CD4-positive, alpha-beta T cell treated with Interleukin-15 for 1 hour (primary cell): ENCODE measurements at regions not wholly inside any gene's neighbourhood (a gene's known extent, or its start where the extent isn't known, plus 50 kb on each side); places are given as distances from the start of the nearest gene placed in this dataset.
"Not testable (repeated sequence)": the region's sequence is repeated elsewhere in the genome, so short reads cannot be mapped to it uniquely, and the experiment has no call there.

ENCODE experiments used
- DNase-seq: peaks from one replicate; pipeline ENCODE4 v3.0.0-alpha.2; 2020

- no peak for DNase-seq
Measured at GRCh38 chr14:43669355-43669754, 837.7 kb downstream of the FSCB start.

GRCh38 chr14:43665570-43666267 is 841.4 kb downstream of the FSCB start:
- DNase-seq = no peak

GRCh38 chr14:43655194-43655593 is 851.9 kb downstream of the FSCB start:
- not testable (repeated sequence) for DNase-seq

- DNase-seq = no peak
Measured at GRCh38 chr14:43651896-43652295, 855.2 kb downstream of the FSCB start.

DNA sequence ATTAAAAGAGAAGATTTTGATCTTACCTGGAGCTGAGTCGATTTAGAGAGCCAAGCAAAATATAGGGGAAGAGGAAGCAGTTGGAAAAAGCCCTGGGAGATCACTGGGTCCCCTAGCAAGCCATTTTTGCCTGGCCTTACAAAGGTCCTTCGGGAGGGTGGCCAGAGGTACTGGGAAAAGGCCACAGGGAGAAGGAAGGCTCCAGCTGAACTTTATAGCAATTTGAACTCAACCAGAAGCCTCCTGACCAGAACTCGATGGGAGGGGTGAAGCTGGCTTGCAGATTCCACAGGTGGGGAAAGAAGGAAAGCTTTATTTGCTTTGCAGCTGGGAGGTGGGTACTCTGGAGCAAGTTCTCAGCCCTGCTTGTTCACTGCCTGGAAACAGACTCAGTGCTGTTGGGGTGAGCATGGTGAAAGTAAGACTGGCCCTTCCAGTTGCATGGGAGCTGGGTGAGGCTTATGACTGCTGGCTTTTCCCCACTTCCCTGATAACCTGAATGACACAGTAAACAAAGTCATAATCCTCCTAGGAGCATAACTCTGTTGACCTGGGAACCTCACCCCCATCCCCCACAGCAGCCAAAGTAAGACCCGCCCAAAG is 855.8 kb downstream of the FSCB start:
- no peak for DNase-seq

DNA sequence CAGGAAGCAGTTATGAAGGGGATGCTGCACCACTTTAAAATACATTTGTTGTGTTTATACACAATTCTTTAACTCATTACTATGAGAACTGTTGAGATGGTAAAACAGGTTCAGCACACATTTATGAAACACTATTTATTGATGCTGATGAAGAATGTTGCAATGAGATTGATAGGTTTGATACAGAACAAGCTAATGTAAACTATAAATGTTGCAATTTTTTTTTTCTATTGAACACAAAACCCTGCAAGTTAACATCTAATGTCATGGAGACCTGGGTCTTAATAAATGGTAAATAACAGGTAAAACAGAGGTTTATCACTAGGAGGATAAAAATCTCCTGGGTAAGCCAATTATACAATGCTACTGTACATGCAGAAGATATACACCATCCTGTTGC is 857.6 kb downstream of the FSCB start:
- no peak for DNase-seq

GRCh38 chr14:43647302-43647701 is 859.8 kb downstream of the FSCB start:
- no peak for DNase-seq

DNA sequence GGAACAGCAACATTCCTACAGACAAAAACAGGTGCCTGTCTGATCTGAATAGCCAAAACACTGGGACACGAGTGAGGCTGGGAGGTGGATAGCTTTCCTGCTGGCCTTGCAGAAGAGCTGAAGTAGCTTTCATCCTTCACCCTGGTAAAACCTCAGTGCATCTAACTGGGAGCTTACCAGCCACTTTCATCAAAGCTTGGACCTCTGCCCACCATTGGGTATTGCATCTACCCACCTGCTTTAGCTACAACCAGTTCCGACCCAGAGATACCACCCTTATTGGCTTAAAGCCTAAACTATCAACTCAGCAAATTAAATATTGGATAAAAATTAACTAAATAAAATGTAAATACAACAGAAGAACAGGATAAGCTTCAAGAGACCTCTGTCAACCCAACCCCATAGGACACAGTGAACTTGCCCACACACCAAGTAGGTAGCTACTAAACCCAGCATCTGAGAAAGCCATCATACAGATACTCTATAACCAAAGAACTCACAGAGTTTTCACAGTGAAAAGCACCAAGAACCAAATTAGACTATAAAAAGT is 866.3 kb downstream of the FSCB start:
- DNase-seq = no peak

DNA sequence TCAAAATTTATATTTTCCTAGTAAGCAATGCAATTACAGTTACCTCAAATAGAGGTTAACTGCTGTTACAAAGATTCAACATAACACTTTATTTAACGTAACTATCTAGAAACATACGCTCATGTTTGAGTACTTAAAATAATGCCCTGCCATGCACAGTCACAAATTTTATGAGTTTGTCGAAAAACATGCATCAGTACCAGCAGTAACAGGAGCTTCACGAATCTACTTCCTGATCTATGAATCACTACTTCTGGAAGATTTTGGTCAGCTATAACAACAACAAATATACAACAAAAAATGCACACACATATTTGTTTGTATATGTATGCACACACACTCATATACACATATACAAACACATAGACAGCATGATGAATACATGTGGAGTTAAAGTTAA is 881.8 kb downstream of the FSCB start:
- no peak for DNase-seq

- no peak for DNase-seq
Measured at GRCh38 chr14:43621282-43621681, 885.8 kb downstream of the FSCB start.

GRCh38 chr14:43595096-43595772 is 911.8 kb downstream of the FSCB start:
- no peak for DNase-seq

DNA sequence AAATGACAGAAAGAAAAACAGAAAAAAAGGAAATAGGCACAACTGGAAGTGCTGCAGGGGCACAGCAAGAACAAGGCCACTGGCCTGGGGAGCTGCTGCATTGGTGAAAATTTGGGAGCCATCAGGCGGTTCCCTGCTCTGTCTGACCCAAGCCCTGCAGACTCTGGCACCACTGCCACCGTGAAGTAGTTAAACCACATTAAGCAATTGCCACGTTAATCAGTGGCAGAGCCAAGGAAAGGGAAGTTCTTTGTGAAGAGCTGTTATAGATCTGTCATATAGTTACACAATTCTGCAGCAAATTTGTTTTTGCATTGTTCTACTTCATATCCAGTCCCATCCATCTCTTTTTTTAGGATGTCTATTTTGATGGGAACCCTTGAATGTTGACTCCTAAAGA is 915.3 kb downstream of the FSCB start:
- DNase-seq = no peak

DNA sequence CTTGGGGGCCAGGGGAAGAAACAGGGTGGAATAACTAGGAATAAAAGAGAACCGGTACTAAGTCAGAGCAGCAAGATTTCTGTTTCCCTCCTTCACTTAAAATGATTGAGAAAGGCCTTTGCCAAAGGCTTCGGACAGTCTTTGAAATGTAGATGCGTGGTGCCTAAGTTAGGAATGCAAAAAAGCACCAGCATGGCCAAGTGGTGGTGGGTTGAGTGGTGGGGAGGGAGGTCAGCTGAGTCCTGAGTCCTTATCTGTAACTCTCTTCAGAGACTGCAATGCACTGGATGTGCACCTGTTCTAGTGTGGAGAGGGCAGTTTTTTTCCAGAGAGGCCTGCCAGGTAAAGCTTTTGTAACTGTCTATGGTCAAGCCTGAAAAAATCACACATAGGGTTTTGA is 919.9 kb downstream of the FSCB start:
- no peak for DNase-seq

- DNase-seq = no peak
Measured at GRCh38 chr14:43579671-43580070, 927.4 kb downstream of the FSCB start.

DNA sequence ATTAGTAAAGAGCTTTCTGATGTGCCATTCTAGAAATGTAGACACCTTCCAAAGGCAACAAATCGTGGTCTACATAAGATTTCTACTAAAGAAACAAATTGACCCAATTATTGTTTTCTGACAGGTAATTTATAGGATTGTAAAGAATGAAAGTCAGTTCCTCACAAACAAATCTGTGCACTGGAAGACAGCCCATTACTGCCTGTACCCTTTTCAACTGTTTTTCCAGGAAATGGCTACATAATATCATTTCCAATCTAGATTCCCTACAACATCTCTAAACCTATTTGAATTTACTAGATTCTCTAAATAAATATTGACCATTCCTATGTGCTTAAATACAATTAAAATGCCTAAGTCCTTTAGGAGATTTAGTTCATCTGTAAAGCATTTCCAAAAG is 939.1 kb downstream of the FSCB start:
- DNase-seq = no peak

DNA sequence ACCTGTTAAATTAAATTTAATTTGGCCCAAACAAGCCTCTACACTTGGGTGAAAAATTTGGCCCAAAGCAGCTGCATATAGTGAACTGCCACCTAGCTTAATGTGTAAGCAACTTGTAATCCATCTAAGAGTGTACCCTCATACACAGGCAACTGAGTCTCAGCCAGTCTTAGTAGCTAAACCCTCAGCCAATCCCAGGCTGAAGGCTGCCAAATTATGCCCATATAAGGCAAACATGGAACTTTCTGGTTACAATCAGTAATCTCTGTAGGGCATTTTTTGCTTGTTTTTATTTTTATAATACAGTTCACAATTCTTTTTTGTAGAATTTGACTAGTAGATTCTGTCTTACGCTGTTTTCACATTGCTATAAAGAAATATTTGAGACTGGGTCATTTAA is 958.7 kb downstream of the FSCB start:
- no peak for DNase-seq

DNA sequence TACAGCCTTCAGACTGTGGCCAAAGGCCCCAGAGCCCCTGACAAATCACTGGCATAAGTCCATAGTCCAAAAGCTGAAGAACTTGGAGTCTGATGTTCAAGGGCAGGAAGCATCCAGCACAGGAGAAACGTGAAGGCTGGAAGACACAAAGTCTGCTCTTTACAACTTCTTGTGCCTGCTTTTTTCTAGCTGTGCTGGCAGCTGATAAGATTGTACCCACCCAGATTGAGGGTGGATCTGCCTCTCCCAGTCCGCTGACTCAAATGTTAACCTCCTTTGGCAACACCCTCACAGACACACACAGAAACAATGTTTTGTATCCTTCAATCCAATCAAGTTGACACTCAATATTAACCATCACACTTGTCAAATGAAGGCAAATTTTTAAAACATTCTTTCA is 959.5 kb downstream of the FSCB start:
- DNase-seq = not testable (repeated sequence)

DNA sequence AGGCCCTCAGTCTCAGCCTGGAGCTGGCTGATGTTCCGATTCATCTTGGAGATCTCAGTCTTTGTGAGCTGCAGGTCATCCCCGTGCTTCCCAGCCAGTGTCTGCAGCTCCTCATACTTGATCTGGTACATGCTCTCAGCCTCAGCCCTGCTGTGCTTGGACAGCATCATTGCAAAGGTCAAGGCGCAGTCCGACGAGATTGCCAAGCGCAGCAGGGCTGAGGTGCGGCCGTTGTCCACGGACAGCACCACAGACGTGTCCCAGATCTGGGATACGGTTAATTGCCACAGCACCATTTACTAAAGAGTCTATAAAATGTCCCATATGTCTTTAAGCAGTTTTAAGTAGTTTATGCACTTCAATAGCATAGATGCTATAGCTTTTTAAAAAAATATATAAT is 965.7 kb downstream of the FSCB start:
- DNase-seq = no peak

DNA sequence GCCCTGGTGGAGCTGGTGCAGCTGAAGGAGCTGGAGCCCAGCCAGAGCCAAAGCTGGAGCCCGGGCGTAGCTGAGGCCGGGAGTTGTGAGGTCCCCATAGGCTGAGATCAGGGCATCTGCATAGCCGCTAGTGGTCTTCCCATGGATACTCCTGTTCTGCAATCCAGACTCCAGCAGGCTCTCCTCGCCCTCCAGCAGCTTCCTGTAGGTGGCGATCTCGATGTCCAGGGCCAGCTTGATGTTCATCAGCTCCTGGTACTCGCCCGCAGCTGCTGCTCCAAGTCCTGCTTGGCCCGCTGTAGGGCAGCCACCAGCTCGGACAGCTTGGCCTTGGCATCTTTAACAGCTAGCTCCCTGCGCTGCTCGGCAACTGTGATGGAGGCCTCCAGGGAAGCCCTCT is 966.1 kb downstream of the FSCB start:
- no peak for DNase-seq

DNA sequence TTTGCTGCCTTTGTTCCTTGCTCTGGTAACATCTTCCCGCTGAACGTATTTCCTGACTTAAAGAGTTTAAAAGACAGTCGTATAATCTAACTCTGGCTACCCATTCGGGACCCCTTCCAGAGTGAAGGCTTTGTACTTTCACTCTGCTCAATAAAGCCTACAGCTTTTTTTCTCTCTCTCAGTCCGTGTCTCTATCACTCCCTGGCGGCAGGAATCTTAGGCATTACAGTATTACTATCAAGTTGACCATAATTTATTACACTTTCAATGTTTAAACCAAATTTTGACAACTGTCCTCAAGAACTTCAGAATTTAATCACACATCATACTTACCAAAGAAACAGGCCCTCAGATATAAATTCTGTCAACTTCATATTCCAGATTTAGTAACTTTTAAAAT is 967.9 kb downstream of the FSCB start:
- no peak for DNase-seq

GRCh38 chr14:43535231-43535838 is 971.7 kb downstream of the FSCB start:
- no peak for DNase-seq

GRCh38 chr14:43532825-43533416 is 974.2 kb downstream of the FSCB start:
- DNase-seq = no peak

GRCh38 chr14:43528321-43528720 is 978.8 kb downstream of the FSCB start:
- DNase-seq = no peak
